LoVo (cell line): ENCODE measurements at regions not wholly inside any gene's neighbourhood (a gene's known extent, or its start where the extent isn't known, plus 50 kb on each side); places are given as distances from the start of the nearest gene placed in this dataset.
"Not testable (repeated sequence)": the region's sequence is repeated elsewhere in the genome, so short reads cannot be mapped to it uniquely, and the experiment has no call there.

Source experiments
- DNase-seq: peaks from one replicate; pipeline ENCODE4 v3.0.0-alpha.2; 2016; ENCODE audit warnings: low spot score

- no peak for DNase-seq
These were observed 147.9 kb upstream of the FGF13 start for GRCh38 chrX:138859421-138859820.

- DNase-seq = no peak
These were observed 147.4 kb upstream of the FGF13 start for GRCh38 chrX:138858951-138859350.

- DNase-seq = no peak
These were observed 146.9 kb upstream of the FGF13 start for GRCh38 chrX:138858438-138858837.

GRCh38 chrX:138856881-138857604, 145.5 kb upstream of the FGF13 start:
- DNase-seq = no peak

GRCh38 chrX:138853936-138854335, 142.4 kb upstream of the FGF13 start:
- DNase-seq = no peak

- no peak for DNase-seq
These were observed 138.0 kb upstream of the FGF13 start for GRCh38 chrX:138849521-138849920.

- no peak for DNase-seq
These were observed 136.4 kb upstream of the FGF13 start for GRCh38 chrX:138847930-138848329.

- no peak for DNase-seq
These were observed 134.3 kb upstream of the FGF13 start for GRCh38 chrX:138845786-138846185.

- DNase-seq = not testable (repeated sequence)
These were observed 95.9 kb upstream of the FGF13 start for GRCh38 chrX:138807400-138807799.

GRCh38 chrX:138794246-138794645, 82.7 kb upstream of the FGF13 start:
- DNase-seq = no peak

- no peak for DNase-seq
These were observed 80.0 kb upstream of the FGF13 start for GRCh38 chrX:138791551-138791950.

GRCh38 chrX:138788771-138789170, 77.3 kb upstream of the FGF13 start:
- DNase-seq = no peak

GRCh38 chrX:138778576-138778909, 67.0 kb upstream of the FGF13 start:
- DNase-seq = not testable (repeated sequence)

- DNase-seq = not testable (repeated sequence)
These were observed 66.5 kb upstream of the FGF13 start for GRCh38 chrX:138777908-138778575.

- no peak for DNase-seq
These were observed 65.7 kb upstream of the FGF13 start for GRCh38 chrX:138777230-138777629.

- DNase-seq = no peak
These were observed 64.0 kb upstream of the FGF13 start for GRCh38 chrX:138775517-138775916.

- no peak for DNase-seq
These were observed 59.5 kb upstream of the FGF13 start for GRCh38 chrX:138771047-138771446.

GRCh38 chrX:138769918-138770317, 58.4 kb upstream of the FGF13 start:
- DNase-seq = no peak

GRCh38 chrX:138765051-138765450, 53.5 kb upstream of the FGF13 start:
- no peak for DNase-seq

GRCh38 chrX:138763761-138764160, 52.2 kb upstream of the FGF13 start:
- no peak for DNase-seq

- DNase-seq = no peak
These were observed 49.9 kb upstream of the FGF13 start for GRCh38 chrX:138761380-138761779.
